ENCODE measurements at regions not wholly inside any gene's neighbourhood (a gene's known extent, or its start where the extent isn't known, plus 50 kb on each side); places are given as distances from the start of the nearest gene placed in this dataset.

DNA sequence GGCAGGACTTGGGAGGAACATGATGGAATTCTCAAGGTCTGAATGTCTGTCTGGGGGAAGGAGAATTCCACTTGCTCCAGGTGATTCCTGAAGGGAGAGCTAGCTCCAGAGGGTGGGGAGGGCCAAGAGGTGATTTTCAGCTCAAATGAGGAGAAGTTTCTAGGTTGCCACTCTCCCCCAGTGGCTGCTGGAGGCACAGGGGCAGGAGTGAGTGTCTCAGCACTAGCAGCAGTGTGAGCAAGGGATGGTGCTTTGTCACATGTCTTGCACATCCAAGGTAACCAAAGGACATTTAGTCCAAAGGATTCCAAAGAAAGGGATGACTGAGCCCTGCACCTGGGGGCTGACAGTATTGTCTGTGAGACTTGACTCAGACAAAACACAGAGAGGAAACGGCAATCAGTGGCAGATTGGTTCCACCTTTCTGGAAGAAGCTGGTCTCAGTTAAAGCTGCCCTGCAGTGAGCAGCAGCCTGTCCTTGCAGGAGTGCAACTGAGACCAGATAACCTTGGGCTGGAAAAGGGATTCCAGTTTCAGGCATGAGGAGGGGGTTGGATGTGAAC is 51.2 kb upstream of the PCBD1 start:
- no peak for DNase-seq (ENCODE audit: low read depth)

GRCh38 chr10:70940834-70941568 is 52.6 kb upstream of the PCBD1 start:
- peak; percentile 7 for DNase-seq (ENCODE audit: low read depth)

DNA sequence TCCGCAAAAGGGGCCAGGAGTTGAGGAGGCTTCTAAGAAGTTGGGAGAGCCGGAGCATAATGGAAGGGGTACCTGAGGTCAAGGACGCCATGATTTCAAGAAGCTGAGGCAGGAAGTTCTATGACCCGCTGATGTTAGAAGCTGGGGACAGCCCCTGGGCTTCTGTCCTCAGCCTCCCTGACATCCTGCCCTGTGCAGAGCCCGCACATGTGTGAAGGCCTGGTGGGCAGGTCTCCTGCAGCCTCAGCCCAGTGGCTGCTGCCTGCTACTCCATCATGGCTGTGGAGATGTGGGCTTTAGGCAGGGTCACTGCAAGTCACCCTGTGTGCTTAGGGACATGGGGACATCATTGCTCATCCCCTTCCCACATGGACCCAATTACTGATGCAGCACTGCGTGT is 53.8 kb upstream of the PCBD1 start:
- no peak for DNase-seq (ENCODE audit: low read depth)

DNA sequence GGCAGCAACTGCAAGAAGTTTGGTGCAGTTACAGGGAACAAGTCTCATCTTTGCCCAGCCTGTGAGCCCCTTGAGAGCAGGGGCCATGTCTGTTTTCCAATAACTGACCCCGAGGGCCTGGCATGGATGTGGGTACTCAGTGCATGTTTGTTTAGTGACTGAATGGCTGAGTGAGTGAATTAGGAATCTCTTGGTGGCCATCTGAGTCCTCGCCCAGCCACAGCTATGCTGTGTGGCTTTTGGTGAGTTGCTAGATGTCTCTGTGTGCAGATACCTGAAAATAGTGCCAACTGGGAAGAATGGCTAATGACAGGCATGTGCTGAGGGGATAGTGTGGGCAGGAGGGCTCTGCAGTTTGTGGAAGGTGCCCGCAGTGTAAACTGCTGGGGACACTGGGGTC is 54.4 kb upstream of the PCBD1 start:
- no peak for DNase-seq (ENCODE audit: low read depth)

GRCh38 chr10:70943249-70943648 is 54.9 kb upstream of the PCBD1 start:
- DNase-seq (ENCODE audit: low read depth): no peak

DNA sequence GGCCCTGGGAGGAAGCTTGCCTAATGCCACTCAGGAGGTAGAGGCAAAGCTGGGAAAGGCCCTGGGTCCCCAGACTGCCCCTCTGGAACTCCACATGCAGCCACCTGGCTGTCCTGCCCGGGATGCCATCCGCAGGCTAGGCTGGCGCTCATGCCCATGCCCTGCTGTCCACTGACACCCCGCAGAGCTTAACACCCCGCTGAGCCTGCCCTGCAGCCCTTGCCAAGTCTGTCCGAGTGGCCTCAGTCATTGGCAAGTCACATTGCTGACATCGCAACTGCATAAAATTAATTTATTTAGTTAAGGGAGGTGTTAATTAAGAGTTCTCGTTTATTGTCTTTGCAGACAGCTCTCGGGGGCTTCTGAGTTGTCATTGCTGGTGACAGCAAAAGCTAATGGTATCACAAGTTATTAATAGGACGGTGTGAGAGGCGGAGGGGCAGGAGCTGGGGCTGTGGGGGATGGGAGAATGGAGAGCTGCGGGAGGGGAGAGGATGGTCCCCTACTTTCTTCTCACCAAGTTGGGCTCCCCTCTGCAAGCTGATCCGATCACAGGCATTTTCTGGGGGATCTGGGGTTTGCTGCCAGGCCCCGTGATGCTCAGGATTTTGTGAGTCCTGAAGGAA is 55.6 kb upstream of the PCBD1 start:
- no peak for DNase-seq (ENCODE audit: low read depth)

GRCh38 chr10:70950037-70950436 is 61.7 kb upstream of the PCBD1 start:
- no peak for DNase-seq (ENCODE audit: low read depth)

GRCh38 chr10:70950801-70951200 is 62.4 kb upstream of the PCBD1 start:
- DNase-seq (ENCODE audit: low read depth): no peak

GRCh38 chr10:70952401-70952800 is 64.0 kb upstream of the PCBD1 start:
- DNase-seq (ENCODE audit: low read depth): no peak

DNA sequence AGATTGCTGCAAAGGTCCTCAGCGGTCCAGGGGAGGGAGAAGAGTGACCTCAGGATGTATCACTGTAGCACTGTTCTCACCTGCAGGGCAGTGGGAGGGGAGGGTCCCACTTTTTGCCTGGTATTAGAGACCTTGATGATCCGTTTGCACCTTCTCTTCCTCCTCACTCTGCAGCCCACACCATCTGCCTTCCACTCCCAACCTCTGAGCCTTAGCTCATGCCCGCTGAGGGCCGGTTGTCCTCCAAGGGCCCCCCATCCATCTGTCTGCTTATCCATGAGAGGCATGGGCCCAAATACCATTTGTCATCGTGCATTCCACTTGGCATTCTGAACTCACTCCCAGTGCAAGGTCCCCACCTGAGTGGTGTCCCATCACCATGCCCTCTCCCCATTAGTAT is 64.6 kb upstream of the PCBD1 start:
- no peak for DNase-seq (ENCODE audit: low read depth)

- no peak for DNase-seq (ENCODE audit: low read depth)
These were observed 66.2 kb upstream of the PCBD1 start for GRCh38 chr10:70954381-70955176.

GRCh38 chr10:70956029-70956759 is 67.8 kb upstream of the PCBD1 start:
- no peak for DNase-seq (ENCODE audit: low read depth)

DNA sequence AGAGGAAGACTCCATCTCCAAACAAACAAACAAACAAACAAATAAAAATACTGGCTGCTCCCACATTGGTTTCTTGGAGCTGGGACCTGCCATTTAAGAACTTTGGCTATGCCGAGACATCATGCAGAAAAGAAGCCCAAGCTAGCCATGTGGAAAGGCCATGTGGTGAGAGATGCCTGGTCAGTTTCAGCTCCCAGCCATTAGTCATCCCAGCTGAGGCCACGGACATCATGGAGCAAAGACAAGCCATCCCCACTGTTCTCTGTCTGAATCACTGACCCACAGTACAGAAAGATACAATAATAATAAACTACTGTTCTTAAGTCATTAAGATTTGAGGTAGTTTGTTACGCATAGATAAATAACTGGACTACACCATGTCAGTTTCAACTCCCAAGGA is 70.0 kb upstream of the PCBD1 start:
- DNase-seq (ENCODE audit: low read depth): no peak

- no peak for DNase-seq (ENCODE audit: low read depth)
These were observed 72.0 kb upstream of the PCBD1 start for GRCh38 chr10:70960316-70960715.

- DNase-seq (ENCODE audit: low read depth): no peak
These were observed 72.6 kb upstream of the PCBD1 start for GRCh38 chr10:70960783-70961570.

GRCh38 chr10:70962686-70963085 is 74.3 kb upstream of the PCBD1 start:
- DNase-seq (ENCODE audit: low read depth): no peak

DNA sequence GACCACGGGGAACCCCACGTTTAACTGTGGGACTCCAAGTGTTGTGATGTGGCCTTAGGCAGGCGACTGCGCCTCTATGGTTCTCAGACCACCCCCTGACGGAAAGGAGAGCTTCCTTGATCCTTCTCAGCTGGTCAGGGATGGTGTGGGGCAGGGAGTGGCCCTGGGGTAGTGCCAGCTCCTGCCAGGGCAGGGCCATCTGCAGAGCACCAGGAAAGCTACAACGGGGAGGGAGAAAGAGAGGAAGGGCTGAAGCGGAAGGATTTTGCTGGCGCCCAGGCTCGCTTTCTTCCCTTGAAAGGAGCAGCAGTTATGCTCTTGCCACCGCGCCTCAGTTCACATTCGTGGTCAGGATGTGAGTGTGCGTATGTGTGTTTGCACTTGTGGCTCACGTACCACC is 74.9 kb upstream of the PCBD1 start:
- DNase-seq (ENCODE audit: low read depth): no peak

GRCh38 chr10:70964245-70964644 is 75.9 kb upstream of the PCBD1 start:
- DNase-seq (ENCODE audit: low read depth): no peak

DNA sequence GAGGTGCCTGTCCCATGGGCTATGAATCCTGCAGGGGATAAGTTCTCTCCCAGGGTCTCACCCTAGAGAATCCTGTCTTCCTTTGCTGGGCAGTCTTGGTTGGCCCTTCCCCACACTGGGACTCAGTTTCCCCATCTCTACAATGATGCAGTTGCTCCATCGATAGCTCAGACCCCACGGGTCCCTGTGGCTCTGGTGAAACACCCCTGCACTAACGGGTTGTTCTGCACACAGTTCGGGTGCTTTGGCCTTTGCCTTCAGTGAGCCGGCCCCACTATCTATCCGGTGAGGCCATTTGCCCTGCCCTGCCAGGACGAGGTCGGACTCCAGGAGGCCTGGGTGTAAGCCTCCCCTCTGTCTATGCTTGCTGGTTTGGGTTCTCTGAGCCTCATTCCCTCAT is 76.5 kb upstream of the PCBD1 start:
- no peak for DNase-seq (ENCODE audit: low read depth)

GRCh38 chr10:70965566-70965965 is 77.2 kb upstream of the PCBD1 start:
- no peak for DNase-seq (ENCODE audit: low read depth)

Data from CMK (cell line).